Tibial nerve (tissue), 3 donors: ENCODE measurements at regions not wholly inside any gene's neighbourhood (a gene's known extent, or its start where the extent isn't known, plus 50 kb on each side); places are given as distances from the start of the nearest gene placed in this dataset.
A peak's percentile ranks its signal among the peaks of the same experiment; 100 is the strongest.

Experiments
- POLR2A ChIP-seq, 2 donors: fragments of 450-650 bp; IDR thresholded peaks; one replicate each; pipeline ENCODE4 v1.6.1; 2017; ENCODE audit warnings: antibody characterized with exemption in 2 of 2, mild to moderate bottlenecking in 2 of 2, moderate library complexity in 2 of 2
- TF ChIP-seq, protein P1 (sequence below), 5 experiments: fragments of 200-600 bp in 3 of 5; fragments of 450-650 bp in 2 of 5; sonication (generic) in 3 of 5; IDR thresholded peaks; one replicate each; pipeline ENCODE4 v1.5.1; 2016 to 2019; ENCODE audit warnings: antibody characterized with exemption in 5 of 5, mild to moderate bottlenecking in 3 of 5, moderate library complexity in 2 of 5

GRCh38 chr7:95687759-95688343 lies 84.5 kb upstream of the DYNC1I1 start:
- no peak for TF ChIP-seq POLR2A (IDR thresholded peaks at IDR 0.05)
- TF ChIP-seq, protein P1, sequence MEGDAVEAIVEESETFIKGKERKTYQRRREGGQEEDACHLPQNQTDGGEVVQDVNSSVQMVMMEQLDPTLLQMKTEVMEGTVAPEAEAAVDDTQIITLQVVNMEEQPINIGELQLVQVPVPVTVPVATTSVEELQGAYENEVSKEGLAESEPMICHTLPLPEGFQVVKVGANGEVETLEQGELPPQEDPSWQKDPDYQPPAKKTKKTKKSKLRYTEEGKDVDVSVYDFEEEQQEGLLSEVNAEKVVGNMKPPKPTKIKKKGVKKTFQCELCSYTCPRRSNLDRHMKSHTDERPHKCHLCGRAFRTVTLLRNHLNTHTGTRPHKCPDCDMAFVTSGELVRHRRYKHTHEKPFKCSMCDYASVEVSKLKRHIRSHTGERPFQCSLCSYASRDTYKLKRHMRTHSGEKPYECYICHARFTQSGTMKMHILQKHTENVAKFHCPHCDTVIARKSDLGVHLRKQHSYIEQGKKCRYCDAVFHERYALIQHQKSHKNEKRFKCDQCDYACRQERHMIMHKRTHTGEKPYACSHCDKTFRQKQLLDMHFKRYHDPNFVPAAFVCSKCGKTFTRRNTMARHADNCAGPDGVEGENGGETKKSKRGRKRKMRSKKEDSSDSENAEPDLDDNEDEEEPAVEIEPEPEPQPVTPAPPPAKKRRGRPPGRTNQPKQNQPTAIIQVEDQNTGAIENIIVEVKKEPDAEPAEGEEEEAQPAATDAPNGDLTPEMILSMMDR (IDR thresholded peaks at IDR 0.05): peak; percentile 31 to 70 (median 40)
